Vagina (tissue), 2 donors: ENCODE measurements at regions not wholly inside any gene's neighbourhood (a gene's known extent, or its start where the extent isn't known, plus 50 kb on each side); places are given as distances from the start of the nearest gene placed in this dataset.

Experiments
- POLR2AphosphoS5 ChIP-seq, 2 donors: sonication (generic); formaldehyde crosslinking; IDR thresholded peaks; one replicate each; pipeline ENCODE4 v1.9.0; 2017; ENCODE audit warnings: antibody characterized with exemption in 2 of 2, mild to moderate bottlenecking in 2 of 2, low read depth in 1 of 2; ENCODE audit not compliant: insufficient read depth in 1 of 2
- TF ChIP-seq, protein P1 (sequence below), 3 experiments: fragments of 450-650 bp in 2 of 3; fragments of 200-600 bp in 1 of 3; sonication (generic) in 1 of 3; IDR thresholded peaks; one replicate each; pipeline ENCODE4 v1.5.1; 2017 to 2019; ENCODE audit warnings: antibody characterized with exemption in 3 of 3, mild to moderate bottlenecking in 2 of 3, moderate library complexity in 2 of 3

DNA sequence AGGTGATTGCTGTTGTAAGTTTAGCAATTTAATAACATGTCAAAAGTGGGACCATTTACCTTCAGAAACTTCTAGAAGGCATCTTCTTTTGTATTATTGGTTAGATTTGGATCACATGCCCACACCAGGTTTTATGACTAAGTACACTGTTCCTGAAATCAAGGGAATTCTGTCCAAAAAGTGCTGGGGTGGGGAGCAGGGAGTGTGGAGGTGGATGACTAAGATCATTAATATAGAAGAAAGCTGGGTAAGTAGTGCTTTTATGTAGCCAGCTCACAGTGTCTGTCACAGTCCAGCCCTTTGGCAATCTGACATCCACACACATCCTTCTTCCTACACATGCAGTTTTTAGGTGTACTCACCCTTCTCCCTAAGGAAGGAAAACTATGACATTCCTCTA, 120.0 kb downstream of the TMCO5A start:
- TF ChIP-seq POLR2AphosphoS5 (IDR thresholded peaks at IDR 0.05; ENCODE audit: insufficient read depth in 1 of 2, low read depth in 1 of 2): no peak
- TF ChIP-seq, protein P1, sequence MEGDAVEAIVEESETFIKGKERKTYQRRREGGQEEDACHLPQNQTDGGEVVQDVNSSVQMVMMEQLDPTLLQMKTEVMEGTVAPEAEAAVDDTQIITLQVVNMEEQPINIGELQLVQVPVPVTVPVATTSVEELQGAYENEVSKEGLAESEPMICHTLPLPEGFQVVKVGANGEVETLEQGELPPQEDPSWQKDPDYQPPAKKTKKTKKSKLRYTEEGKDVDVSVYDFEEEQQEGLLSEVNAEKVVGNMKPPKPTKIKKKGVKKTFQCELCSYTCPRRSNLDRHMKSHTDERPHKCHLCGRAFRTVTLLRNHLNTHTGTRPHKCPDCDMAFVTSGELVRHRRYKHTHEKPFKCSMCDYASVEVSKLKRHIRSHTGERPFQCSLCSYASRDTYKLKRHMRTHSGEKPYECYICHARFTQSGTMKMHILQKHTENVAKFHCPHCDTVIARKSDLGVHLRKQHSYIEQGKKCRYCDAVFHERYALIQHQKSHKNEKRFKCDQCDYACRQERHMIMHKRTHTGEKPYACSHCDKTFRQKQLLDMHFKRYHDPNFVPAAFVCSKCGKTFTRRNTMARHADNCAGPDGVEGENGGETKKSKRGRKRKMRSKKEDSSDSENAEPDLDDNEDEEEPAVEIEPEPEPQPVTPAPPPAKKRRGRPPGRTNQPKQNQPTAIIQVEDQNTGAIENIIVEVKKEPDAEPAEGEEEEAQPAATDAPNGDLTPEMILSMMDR (IDR thresholded peaks at IDR 0.05): no peak
